NCI-H187 treated with DMSO at 0.1 percent for 48 hours (cell line): ENCODE measurements at regions not wholly inside any gene's neighbourhood (a gene's known extent, or its start where the extent isn't known, plus 50 kb on each side); places are given as distances from the start of the nearest gene placed in this dataset.

Source experiments
- DNase-seq: peaks from one replicate; lab custom pipeline; 2025; lab: John Stamatoyannopoulos, UW

DNA sequence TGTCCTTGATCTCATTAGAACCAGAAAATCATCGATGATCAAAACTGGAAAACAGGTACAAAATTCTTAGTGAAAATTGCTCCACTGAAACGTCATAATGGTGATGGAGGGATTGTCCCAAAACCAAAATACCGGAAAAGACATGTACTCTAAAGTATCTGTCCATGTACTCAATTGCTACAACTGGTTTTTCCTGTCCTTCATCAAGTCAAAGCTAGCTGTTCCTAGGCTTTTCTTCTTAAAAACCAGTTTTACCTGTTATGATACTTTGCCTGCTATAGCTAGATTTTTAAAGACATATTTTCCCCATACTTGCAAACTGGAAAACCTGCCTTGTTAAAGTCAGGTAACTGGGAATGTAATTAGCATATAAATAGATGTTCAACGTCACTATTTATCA, 50.5 kb upstream of the LRRC1 start:
- DNase-seq: no peak

DNA sequence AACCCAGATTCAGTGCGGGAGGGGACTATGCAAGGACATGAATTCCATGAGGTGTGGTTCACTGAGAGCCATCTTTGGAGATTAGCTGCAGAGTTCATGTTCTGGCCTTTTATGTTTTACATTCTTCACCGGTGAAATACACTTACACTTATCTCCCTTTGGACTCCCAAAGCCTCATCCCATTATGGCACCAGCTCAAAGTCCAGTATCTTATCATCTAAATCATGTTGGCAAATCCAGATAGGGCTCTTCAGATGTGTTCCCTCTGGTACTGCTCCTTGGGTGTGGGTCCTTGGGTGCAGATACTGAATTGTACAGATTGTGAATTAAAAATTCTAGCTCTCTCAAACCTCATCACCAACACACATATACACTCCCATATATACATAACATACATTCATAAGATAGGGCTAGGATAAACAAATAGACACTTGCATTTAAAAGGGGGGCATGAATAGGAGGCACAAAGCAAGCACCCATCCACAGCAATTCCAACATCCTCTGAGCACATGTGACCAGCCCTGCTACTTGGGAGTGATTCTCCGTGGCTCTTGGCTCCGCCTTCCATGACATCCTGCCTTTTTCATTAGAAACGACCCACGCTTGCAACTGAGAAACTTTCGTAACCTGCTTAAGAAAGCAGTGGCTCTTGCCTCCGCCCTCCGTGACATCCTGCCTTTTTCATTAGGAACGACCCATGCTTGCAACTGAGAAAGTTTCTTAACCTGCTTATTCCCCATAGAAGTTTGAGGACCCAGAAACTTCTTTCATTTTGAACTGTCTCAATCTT, 53.6 kb upstream of the LRRC1 start:
- DNase-seq: no peak

DNA sequence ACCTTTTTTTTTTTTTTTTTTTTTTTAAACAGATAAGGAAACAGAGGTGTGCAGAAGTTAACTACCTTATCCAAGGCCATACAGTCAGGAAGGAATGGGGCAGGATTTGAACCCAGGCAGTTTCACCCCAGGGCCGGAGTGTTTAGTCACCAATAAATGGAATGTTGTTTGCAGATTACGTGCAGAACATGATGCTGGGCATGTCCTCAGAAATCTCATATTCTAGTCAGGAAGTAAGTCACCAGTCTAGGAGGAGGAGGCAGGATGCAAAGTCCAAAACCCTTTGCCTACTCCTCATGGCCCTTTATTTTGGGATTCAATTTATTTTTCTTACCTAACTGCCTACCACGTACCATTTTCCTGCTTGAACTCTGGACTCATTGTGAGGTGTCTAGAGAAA, 57.1 kb upstream of the LRRC1 start:
- DNase-seq: no peak

DNA sequence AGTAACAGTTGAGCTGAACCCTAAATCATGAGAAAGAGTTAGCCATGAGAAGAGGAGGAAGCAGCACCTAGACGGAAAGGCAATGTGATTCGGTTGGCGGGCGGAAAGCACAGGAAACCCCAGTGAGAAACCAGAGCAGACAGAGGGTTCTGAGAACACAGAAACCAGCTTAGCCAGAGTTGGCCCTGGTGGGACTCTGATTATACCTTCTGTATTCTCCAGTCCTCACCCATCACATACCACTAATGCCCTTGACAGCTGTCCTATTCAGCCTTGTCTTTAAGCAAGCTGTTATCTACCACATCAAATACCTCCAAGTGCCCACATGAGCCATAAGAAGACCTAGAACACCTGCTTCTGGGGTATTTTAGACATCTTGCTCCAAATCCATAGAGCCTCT, 58.9 kb upstream of the LRRC1 start:
- no peak for DNase-seq

DNA sequence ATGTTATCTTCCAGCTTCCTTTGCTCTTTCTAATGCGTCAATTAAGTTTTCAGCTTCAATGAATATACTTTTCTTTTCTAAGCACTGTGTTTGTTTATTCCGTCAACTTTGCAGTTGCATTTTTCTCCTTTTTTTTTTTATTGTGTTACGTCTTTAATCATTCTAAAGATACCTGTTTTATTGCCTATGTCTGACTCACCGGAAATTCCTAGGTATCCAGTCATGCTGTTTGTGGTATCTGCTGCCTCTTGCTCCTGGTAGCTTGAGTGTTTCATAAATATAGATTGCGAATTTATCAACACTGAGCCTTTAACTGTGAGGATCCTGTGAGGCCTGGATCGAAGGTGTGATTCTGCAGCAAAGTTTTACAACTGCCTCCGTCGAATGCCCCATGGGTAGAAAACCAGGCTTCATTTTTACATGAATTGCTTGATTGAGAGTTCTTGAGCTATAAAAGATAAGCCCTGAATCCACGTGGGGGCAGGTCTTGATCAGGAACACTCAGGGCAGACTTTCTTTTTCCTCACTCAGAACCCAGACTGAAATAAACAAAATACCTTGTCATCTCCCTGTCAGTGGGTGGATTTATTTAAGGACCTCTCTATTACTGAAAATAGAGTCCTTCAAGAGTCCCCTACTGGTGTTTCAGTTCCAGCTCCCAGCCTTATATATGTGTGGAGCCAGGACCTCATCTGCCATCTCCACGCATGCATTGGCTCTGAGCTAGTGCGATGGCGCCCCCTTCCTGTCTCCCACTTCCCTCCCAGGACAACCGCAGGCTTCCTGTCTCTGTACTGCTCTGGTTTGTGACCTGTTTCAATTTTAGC, 60.1 kb upstream of the LRRC1 start:
- no peak for DNase-seq

DNA sequence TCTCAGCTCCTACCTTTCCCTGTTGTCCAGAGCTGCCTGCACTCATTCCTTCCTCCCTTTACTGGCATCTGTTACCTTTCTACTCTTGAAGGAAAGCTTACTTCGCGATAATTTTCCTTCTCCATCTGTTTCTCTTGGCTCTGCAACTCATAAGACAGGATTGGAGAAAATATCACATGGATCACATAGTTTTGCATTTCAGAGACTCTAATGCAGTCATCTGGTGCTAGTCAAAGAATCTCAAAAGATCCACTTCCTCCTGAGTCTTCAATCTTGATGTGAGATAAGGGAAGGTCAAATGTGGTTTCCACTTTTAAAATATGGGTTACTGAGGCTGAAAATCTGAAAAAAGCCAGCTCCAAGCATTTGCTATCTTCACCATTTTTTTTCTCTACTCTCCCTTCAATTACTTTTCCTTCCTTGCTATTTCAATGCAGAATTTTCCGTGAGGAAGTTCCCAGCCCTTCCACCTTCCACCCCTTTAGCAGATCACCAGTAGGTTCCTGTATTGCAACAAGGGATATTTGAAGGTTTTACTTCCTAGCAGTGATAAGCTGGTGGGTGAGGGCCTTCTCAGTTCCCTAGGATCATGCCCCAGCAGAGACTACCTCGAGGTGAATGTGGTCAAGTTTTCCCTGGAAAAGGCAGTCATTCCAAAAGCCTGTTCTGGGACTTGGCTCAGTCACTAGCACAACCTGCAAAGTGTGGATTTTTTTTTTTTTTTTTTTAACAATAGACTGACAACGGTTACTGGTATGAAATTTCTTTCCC, 62.8 kb upstream of the LRRC1 start:
- no peak for DNase-seq

DNA sequence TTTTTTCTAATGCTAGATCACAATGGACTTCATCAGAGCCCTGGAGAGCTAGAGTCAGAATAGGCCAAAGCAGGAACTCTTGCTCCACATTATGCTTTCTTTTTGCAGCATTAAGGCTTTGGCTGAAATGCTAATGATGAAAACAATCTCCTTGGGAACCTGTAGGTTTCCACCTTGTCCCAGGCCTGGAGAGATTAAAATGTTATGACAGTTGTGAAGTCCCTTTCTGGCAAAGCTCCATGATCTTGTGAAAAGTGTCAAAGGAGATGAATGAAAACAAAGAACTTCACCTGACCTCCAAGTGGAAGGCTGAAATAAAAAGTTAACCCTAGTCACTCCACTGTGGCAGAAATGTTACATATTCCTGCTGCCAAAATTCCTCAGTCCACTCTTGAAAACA, 64.0 kb upstream of the LRRC1 start:
- DNase-seq: no peak

DNA sequence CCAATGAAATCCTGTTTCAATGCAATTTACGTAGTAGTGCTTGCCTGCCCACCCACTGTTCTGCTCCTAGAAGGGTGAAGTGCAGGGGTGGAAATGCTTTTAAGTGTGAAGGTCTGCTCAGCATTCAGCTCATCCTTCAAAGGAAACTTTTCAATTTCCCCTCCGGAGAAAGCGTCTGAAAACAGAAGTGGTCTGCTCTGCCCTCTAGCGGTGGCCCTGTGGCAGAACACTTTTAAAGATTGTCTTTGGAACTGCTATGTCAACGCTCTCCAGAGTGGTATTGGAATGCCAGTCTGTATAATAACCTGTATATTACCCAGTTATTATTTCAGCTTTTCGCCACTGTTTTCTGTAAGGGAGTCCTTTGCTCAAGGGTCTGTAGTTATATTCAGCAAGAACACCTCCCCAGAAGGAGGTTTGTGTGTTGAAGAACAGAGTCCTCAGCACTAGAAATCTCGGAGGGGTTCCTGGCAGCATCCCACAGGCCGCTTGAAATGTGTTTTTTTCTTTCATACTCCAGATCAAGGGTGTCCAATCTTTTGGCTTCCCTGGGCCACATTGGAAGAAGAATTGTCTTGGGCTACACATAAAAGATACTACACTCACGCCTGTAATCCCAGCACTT, 63.1 kb upstream of the KLHL31 start:
- DNase-seq: no peak

DNA sequence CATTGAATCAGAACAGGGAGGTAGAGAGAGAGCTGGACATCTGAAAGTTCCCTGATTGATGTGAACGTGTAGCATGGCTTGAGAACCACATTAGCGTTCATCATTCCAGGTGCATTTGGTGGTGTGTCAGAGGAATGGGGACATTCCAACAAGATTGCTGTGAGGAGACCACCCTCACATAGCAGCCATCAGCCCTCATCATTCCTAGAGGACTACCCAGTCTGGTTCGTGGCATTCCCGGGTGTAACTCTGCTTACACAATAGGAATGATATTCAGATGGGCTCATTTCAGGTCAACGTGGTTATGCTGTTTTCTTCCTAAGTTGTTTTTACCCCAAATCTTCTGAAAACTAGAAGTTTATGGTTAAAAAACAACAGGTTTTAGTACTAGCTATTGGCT, 62.2 kb upstream of the KLHL31 start:
- DNase-seq: no peak

DNA sequence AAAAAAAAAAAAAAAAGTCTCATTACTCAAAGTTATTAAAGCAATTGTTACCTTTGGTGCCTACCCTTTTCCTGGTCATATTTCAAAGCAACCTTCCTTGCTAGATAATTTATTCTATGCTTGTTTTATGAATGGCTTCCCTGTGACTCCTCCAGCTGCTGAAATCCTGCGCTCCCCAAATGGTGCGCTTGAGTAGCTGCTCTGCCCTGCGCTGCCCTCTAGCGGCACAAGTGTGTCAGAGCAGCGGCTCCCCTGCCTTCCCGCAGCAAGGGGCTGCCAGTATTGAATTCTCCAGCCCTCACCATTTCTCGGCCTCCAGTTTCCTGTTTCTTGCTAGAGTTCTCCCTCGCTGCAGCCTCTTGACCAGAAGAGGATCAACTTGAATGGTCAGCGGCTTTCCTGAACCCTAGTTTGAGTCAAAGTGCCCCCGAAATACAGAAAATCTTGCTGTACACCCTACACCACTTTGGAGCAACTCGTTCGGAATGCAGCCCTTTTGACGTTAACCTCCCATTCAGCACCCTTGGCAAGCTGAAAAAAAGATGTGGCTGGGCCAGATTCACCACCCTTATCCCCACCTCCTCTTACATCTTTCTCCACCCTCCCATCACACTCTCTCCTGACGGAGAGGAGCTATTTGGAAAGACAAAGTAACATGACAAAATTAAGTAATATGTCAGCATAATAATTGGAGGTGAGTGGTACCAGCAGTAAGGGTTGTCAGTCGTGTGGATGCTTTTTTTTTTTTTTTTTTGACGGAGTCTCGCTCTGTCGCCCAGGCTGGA, 60.4 kb upstream of the KLHL31 start:
- peak; percentile 10 for DNase-seq

DNA sequence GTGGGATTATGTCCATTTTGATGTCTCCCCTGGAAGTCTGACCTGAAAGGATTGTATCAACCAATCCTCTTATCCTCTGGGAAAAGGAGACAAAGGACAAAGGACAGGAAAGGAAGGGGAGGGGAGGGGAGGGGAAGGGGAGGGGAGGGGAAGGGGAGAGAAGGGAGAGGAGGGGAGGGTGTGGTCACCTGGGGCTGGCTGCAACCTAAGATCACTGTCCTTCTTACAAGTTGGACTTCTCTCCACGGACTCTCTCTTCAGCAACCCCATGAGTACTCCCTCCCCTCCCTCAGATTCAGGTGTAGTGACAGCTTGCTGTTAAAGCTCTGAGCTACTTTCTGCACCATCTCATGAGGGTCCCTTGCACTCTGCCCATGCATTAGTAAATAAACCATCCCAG, 58.9 kb upstream of the KLHL31 start:
- no peak for DNase-seq

DNA sequence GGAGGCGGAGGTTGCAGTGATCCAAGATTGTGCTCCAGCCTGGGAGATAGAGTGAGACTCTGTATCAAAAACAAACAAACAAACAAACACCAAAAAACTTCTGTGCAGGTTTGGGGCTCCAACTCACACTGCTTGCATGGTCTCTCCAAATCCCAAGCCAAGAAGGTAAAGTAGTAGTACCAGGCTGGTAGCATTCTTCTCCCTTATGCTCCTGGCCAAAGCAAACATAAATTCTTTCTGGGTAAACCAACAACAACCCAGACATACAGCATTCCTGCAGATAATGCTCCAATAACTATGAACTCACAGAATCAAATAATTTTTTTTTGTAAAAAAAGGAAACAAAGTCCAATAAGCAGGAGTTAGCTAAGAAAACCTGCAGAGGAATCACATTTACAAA, 57.8 kb upstream of the KLHL31 start:
- DNase-seq: no peak

DNA sequence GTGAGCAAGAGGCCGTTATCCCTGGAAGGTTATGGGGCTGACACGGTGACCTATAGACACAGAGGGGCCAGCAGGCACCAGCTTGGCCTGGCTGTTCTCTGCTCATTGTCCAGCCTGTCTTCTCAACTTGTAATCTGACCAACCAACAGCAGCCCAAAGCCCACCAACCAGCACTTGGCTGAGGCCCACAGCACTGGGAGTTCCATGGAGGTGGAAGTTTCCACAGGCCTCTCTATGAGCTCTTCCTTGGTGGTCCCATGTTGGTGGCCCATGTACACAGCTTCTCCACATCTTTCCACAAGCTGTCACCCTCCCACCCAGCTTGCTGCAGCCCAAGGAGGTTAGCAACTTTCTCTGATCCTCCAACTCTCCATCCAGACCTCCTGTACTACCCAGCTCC, 56.2 kb upstream of the KLHL31 start:
- DNase-seq: no peak

DNA sequence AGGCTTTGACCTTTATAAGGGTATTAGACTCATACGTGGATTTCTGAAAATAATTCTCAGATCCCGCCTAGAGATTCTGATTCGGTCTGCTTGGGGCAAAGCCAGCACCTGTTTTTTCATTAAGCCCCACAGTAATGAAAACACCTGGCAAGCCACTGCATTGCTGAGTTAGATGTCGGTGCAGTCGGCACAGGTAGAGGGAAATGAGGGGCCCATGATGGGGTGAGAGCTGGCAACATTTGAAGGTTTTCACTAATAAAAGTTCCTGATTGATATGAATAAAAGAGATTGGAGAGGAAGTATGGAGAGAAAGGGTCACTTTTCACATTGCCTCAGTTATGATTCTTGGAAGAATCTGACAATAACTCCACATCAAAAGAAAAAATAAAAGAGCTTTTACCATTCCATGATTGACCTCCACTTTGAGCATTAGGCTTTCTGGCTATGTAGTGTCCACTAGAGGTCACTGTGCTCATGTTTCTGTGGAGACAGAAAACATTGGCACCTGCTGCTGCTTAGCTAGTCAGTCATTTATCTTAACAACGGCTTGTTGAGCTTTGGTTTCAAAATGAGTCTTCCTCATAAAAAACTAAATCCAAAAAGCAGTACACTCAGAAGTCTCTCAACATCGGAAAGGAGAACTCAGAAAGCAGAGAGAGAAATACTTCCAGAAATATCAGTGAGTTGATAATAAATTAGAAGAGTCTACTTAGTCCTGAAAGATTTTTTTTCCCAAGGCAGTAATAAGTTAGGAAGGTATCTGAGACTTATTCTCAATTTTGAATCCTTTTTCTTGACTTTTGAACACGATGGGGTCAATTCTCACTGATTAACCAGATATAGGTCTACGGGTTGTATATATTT, 53.3 kb upstream of the KLHL31 start:
- peak; percentile 18 for DNase-seq

DNA sequence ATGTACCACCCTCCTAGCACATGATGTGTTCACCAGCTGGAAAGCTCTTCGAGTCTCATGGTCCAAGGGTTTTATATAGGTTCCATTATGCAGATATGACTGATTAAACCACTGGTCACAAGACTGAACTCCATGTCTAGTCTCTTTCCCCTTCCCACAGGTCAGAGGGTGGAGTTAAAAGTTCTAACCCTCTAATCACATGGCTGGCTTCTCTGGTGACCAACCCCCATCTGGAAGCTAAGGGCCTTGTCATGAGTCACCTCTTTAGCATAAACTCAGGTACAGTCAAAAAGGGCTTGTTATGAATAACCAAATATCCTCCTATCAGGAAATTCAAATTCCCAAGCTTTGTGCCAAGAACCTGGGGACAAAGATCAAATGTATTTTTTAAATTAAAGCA, 52.0 kb upstream of the KLHL31 start:
- no peak for DNase-seq

DNA sequence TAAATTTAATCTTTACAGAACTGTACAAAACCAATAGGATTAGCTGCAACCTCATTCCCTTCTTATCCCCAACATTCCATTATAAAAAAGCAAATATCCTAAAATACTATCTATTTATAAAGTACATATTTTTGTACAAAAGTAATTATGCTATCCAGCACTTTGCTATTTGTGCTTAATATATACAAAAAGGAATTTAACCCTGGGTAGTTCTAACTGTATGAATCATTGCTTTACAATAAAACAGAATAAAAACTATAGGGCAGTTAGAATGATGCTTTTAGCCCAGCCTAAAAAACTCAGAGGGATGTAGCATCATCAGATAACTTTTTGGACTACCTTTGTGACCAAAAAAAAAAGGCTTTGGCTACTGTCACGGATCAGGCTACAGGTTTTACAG, 49.9 kb upstream of the KLHL31 start:
- no peak for DNase-seq
